Neural progenitor cell (in vitro differentiated cells): ENCODE measurements at regions not wholly inside any gene's neighbourhood (a gene's known extent, or its start where the extent isn't known, plus 50 kb on each side); places are given as distances from the start of the nearest gene placed in this dataset.

Experiments
- DNase-seq: peaks from one replicate; pipeline ENCODE4 v3.0.0-alpha.2; 2016; ENCODE audit warnings: low spot score
- H2AFZ ChIP-seq: fragments of 200-600 bp; sonication (generic); replicated peaks from 2 replicates; pipeline ENCODE4 v1.6.1; 2016; ENCODE audit warnings: antibody characterized with exemption
- H3F3A ChIP-seq: fragments of 200-600 bp; sonication (generic); 2 replicates; pipeline ENCODE4 v1.6.1; 2016; ENCODE audit warnings: antibody characterized with exemption, low read depth
- H3K27ac ChIP-seq: fragments of 200-600 bp; sonication (generic); 2 replicates; pipeline ENCODE4 v1.5.1; 2016; ENCODE audit warnings: mild to moderate bottlenecking
- H3K27me3 ChIP-seq: fragments of 200-600 bp; sonication (generic); 2 replicates; pipeline ENCODE4 v1.6.1; 2016; ENCODE audit warnings: mild to moderate bottlenecking, moderate library complexity
- H3K36me3 ChIP-seq: fragments of 200-600 bp; sonication (generic); 2 replicates; pipeline ENCODE4 v1.5.1; 2016
- H3K4me1 ChIP-seq: fragments of 200-600 bp; sonication (generic); 2 replicates; pipeline ENCODE4 v1.6.1; 2016; ENCODE audit warnings: mixed run types
- H3K4me2 ChIP-seq: fragments of 200-600 bp; sonication (generic); 2 replicates; pipeline ENCODE4 v1.6.1; 2016
- H3K4me3 ChIP-seq: fragments of 200-600 bp; sonication (generic); 2 replicates; pipeline ENCODE4 v1.5.1; 2016
- H3K79me2 ChIP-seq: fragments of 200-600 bp; sonication (generic); 2 replicates; pipeline ENCODE4 v1.6.1; 2016; ENCODE audit warnings: low read depth
- H3K9ac ChIP-seq: fragments of 200-600 bp; sonication (generic); 2 replicates; pipeline ENCODE4 v1.6.1; 2016
- H3K9me3 ChIP-seq: fragments of 200-600 bp; sonication (generic); 2 replicates; pipeline ENCODE4 v1.5.1; 2016; ENCODE audit warnings: low read depth
- H4K20me1 ChIP-seq: fragments of 200-600 bp; sonication (generic); 2 replicates; pipeline ENCODE4 v1.6.1; 2016; ENCODE audit warnings: low read depth
- H3K27ac Mint-ChIP-seq: 3 replicates; pipeline ENCODE4 v1.8.0; 2021; ENCODE audit warnings: mixed read lengths
- H3K27me3 Mint-ChIP-seq: 2 replicates; pipeline ENCODE4 v1.8.0; 2022; ENCODE audit warnings: low read depth, mild to moderate bottlenecking, inconsistent platforms, moderate library complexity, mixed read lengths; ENCODE audit not compliant: insufficient read depth
- H3K36me3 Mint-ChIP-seq: 3 replicates; pipeline ENCODE4 v1.8.0; 2021; ENCODE audit warnings: mixed read lengths
- H3K4me1 Mint-ChIP-seq: 3 replicates; pipeline ENCODE4 v1.8.0; 2021; ENCODE audit warnings: mixed read lengths
- H3K4me3 Mint-ChIP-seq: 3 replicates; pipeline ENCODE4 v1.8.0; 2021; ENCODE audit warnings: mild to moderate bottlenecking, moderate library complexity, mixed read lengths
- H3K9me3 Mint-ChIP-seq: 3 replicates; pipeline ENCODE4 v1.8.0; 2020; ENCODE audit warnings: mixed read lengths
- EZH2 ChIP-seq: fragments of 200-600 bp; sonication (generic); IDR thresholded peaks from 2 replicates; pipeline ENCODE4 v1.6.1; 2017; ENCODE audit warnings: antibody characterized with exemption, mild to moderate bottlenecking, moderate library complexity
- EZH2phosphoT487 ChIP-seq: fragments of 200-600 bp; sonication (generic); IDR thresholded peaks from 2 replicates; pipeline ENCODE4 v1.6.1; 2017; ENCODE audit warnings: antibody characterized with exemption
- TF ChIP-seq, protein P1 (sequence below): fragments of 200-600 bp; sonication (generic); IDR thresholded peaks from 2 replicates; pipeline ENCODE4 v1.5.1; 2017; ENCODE audit warnings: antibody characterized with exemption, mild to moderate bottlenecking

DNA sequence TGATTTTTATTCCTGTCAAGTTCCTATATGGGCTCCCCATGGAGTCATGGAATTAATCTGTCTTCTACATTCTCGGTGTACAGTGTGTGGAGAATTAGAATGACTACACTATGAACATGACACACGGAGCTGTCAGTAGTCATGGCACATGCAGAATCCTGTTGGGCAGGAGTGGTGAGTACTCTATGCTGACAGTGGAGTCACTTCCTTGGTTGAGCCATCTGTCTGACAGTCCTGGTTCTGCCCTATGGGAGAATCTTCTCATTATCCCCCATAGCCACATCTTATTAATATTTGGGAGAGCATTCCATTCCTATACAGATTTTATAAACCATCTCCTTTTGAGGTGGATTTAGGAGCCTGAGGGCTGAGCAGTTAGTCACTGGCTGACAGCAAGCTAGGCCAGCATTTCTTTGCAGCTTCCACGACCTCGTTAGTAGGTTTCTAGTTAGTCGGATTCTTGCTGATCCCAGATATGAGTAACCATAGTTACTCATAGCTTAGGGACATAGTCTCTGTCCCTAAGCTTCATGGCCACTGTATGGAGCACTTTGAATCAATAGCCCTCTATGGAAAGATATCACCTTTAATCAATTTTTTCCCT lies 90.6 kb downstream of the MDH1 start:
- no peak for TF ChIP-seq EZH2
- TF ChIP-seq, protein P1, sequence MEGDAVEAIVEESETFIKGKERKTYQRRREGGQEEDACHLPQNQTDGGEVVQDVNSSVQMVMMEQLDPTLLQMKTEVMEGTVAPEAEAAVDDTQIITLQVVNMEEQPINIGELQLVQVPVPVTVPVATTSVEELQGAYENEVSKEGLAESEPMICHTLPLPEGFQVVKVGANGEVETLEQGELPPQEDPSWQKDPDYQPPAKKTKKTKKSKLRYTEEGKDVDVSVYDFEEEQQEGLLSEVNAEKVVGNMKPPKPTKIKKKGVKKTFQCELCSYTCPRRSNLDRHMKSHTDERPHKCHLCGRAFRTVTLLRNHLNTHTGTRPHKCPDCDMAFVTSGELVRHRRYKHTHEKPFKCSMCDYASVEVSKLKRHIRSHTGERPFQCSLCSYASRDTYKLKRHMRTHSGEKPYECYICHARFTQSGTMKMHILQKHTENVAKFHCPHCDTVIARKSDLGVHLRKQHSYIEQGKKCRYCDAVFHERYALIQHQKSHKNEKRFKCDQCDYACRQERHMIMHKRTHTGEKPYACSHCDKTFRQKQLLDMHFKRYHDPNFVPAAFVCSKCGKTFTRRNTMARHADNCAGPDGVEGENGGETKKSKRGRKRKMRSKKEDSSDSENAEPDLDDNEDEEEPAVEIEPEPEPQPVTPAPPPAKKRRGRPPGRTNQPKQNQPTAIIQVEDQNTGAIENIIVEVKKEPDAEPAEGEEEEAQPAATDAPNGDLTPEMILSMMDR: no peak
- no peak for TF ChIP-seq EZH2phosphoT487
- no peak overlapping the region for H3K4me3 ChIP-seq
- no peaks in the 10 kb centered on the region for H3K36me3 ChIP-seq
- H3K4me2 ChIP-seq: no peak overlapping the region
- Mint-ChIP-seq H3K27me3 (no peaks in the 10 kb centered on the region), H3K36me3 (no peaks in the 10 kb centered on the region), H3K9me3 (no peaks in the 10 kb centered on the region), H3K4me1 (peaks cover 5% of the 10 kb centered on the region), H3K4me3 (no peak overlapping the region), H3K27ac (no peak overlapping the region)
- H2AFZ ChIP-seq: no peak overlapping the region
- H3K4me1 ChIP-seq: peaks cover 3% of the 10 kb centered on the region
- no peaks in the 10 kb centered on the region for H3K9me3 ChIP-seq
- H3K27ac ChIP-seq: no peak overlapping the region
- no peaks in the 10 kb centered on the region for H3F3A ChIP-seq
- H3K27me3 ChIP-seq: no peaks in the 10 kb centered on the region
- DNase-seq: no peak
- no peaks in the 10 kb centered on the region for H4K20me1 ChIP-seq
- no peak overlapping the region for H3K9ac ChIP-seq
- H3K79me2 ChIP-seq: no peaks in the 10 kb centered on the region

GRCh38 chr2:63680455-63680854 lies 91.7 kb downstream of the MDH1 start:
- TF ChIP-seq, protein P1: no peak
- TF ChIP-seq EZH2 (no peak), EZH2phosphoT487 (no peak)
- H3K4me3 Mint-ChIP-seq: no peak overlapping the region
- Histone ChIP-seq H3K79me2 (no peaks in the 10 kb centered on the region), H3K4me3 (no peak overlapping the region), H3K27me3 (no peaks in the 10 kb centered on the region), H3F3A (no peaks in the 10 kb centered on the region), H2AFZ (no peak overlapping the region), H3K9ac (no peak overlapping the region), H3K4me1 (peaks cover 3% of the 10 kb centered on the region), H4K20me1 (no peaks in the 10 kb centered on the region), H3K27ac (no peak overlapping the region), H3K9me3 (no peaks in the 10 kb centered on the region), H3K36me3 (no peaks in the 10 kb centered on the region), H3K4me2 (no peak overlapping the region)
- DNase-seq: no peak
- H3K36me3 Mint-ChIP-seq: no peaks in the 10 kb centered on the region
- H3K4me1 Mint-ChIP-seq: peaks cover 5% of the 10 kb centered on the region
- no peak overlapping the region for H3K27ac Mint-ChIP-seq
- no peaks in the 10 kb centered on the region for H3K9me3 Mint-ChIP-seq
- H3K27me3 Mint-ChIP-seq: no peaks in the 10 kb centered on the region

DNA sequence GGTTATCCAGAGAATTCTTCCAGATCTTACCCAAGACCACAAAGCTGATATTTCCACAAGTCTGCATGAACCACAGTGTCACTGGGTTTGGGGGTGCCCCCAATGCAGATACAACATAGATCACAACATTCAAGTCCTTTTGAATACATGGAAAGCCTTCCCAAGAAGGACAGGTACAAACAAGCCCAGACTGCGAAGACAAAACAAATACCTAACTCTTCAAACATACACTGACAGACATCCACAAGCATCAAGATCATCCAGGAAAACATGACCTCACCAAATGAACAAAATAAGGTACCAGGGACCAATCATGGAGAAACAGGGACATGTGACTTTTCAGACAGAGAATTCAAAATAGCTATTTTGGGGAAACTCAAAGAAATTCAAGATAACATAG lies 93.1 kb downstream of the MDH1 start:
- H3K36me3 Mint-ChIP-seq: no peaks in the 10 kb centered on the region
- H3K4me1 Mint-ChIP-seq: peaks cover 5% of the 10 kb centered on the region
- Histone ChIP-seq H3K27me3 (no peaks in the 10 kb centered on the region), H3K4me2 (no peak overlapping the region), H3K27ac (no peak overlapping the region), H3K36me3 (no peaks in the 10 kb centered on the region), H3K4me1 (peaks cover 3% of the 10 kb centered on the region), H3K4me3 (no peak overlapping the region), H4K20me1 (no peaks in the 10 kb centered on the region), H3K79me2 (no peaks in the 10 kb centered on the region), H3K9me3 (no peaks in the 10 kb centered on the region), H3K9ac (no peak overlapping the region), H2AFZ (no peak overlapping the region), H3F3A (no peaks in the 10 kb centered on the region)
- no peak for DNase-seq
- no peaks in the 10 kb centered on the region for H3K27me3 Mint-ChIP-seq
- no peaks in the 10 kb centered on the region for H3K9me3 Mint-ChIP-seq
- TF ChIP-seq, protein P1: no peak
- TF ChIP-seq EZH2 (no peak), EZH2phosphoT487 (no peak)
- no peak overlapping the region for H3K27ac Mint-ChIP-seq
- no peak overlapping the region for H3K4me3 Mint-ChIP-seq
